ENCODE measurements at regions not wholly inside any gene's neighbourhood (a gene's known extent, or its start where the extent isn't known, plus 50 kb on each side); places are given as distances from the start of the nearest gene placed in this dataset.

DNA sequence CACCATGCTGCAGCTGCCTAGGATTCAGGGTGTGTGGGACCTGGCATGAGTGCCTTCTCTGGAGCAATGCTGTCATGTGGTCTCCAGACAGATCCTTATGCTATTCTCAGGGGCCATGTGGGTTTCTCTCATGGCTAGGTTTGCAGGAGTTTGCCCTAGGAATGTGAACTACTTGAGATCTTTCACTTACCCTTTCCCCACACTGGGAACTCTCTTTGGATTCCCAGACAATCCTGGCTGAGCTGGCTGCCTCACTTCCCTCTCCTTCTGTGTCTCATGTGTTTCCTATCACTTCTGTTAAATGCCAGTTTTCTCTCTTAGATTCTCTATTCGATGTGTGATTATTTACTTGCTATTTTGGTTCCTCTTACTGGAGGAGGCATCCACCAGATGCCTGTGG, 270.2 kb upstream of the RASA1 start:
- Histone ChIP-seq H3K36me3 (ENCODE audit: control insufficient read depth in 2 of 2, extremely low read depth in 1 of 2, insufficient read depth in 2 of 2, low read length in 2 of 2) (no peaks in the 10 kb centered on the region), H4K20me1 (replicated peaks; ENCODE audit: control insufficient read depth, extremely low read depth, insufficient read depth, low read length) (no peaks in the 10 kb centered on the region), H3K79me2 (ENCODE audit: control insufficient read depth, insufficient read depth, low read length) (no peaks in the 10 kb centered on the region), H3K4me2 (ENCODE audit: insufficient read depth, low read length) (no peak overlapping the region), H3K27ac (ENCODE audit: insufficient read depth, low read depth, low read length) (no peak overlapping the region), H3K9me1 (replicated peaks; ENCODE audit: control insufficient read depth, extremely low read depth, insufficient read depth, low read length) (no peaks in the 10 kb centered on the region), H3K4me3 (replicated peaks in 1 of 3; ENCODE audit: insufficient read depth in 1 of 3, low read depth in 1 of 3, low read length in 3 of 3) (no peak overlapping the region), H3K4me1 (ENCODE audit: control insufficient read depth, extremely low read depth, insufficient read depth, low read length) (no peaks in the 10 kb centered on the region), H3K9ac (replicated peaks; ENCODE audit: extremely low read depth, insufficient read depth, low read length) (no peak overlapping the region), H3K27me3 (ENCODE audit: control insufficient read depth in 2 of 2, insufficient read depth in 2 of 2, low read length in 2 of 2) (peaks cover 4 to 9% of the 10 kb centered on the region in 2 experiments), H2AFZ (ENCODE audit: low read depth, low read length) (no peak overlapping the region), H3K9me3 (replicated peaks; ENCODE audit: control insufficient read depth, insufficient read depth, low read length) (no peaks in the 10 kb centered on the region)
- intact Hi-C loops (cut with micrococcal nuclease): no loop called here
- dilution Hi-C loops (cut with MboI; ENCODE audit: extremely low pct_ligation_motif_present, low sequenced_read_pairs): no loop called here
- BruUV-seq (replicated peaks): no TSS peak
- CTCF ChIA-PET: interaction anchor here (1.4 to 1.5 kb wide), 2 partner anchors 11 to 117 kb away, joined by 3 to 6 read pairs; no protein-coding TSS in a partner anchor
- TF ChIP-seq EZH2 (IDR thresholded peaks at IDR 0.05; ENCODE audit: borderline replicate concordance, low read depth, low read length, severe bottlenecking) (no peak), MYC (IDR thresholded peaks at IDR 0.05; ENCODE audit: low read depth, low read length) (no peak), GATA2 (IDR thresholded peaks at IDR 0.05; ENCODE audit: insufficient read depth, insufficient read length, low read depth, low read length) (no peak), POLR2AphosphoS5 (IDR thresholded peaks at IDR 0.05; ENCODE audit: insufficient read depth, low read depth, low read length) (no peak), CTCF (IDR thresholded peaks at IDR 0.05; ENCODE audit: extremely low read depth in 1 of 2, insufficient read depth in 1 of 2, low read depth in 1 of 2, low read length in 2 of 2) (no peak), FOS (IDR thresholded peaks at IDR 0.05; ENCODE audit: borderline replicate concordance, insufficient read depth, low read length) (no peak), POLR2A (IDR thresholded peaks at IDR 0.05; ENCODE audit: low read depth, low read length) (no peak), JUN (IDR thresholded peaks at IDR 0.05; ENCODE audit: borderline replicate concordance, insufficient read depth, insufficient read length, low read depth) (no peak)
- TF ChIP-seq, protein P1, sequence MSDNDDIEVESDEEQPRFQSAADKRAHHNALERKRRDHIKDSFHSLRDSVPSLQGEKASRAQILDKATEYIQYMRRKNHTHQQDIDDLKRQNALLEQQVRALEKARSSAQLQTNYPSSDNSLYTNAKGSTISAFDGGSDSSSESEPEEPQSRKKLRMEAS (IDR thresholded peaks at IDR 0.05; ENCODE audit: insufficient read depth, insufficient read length): no peak
- FAIRE-seq (no peak), DNase-seq (ENCODE audit: low read depth, low spot score) (no peak)
- POLR2A ChIA-PET: no interaction called here
